Endodermal cell (in vitro differentiated cells): ENCODE measurements at regions not wholly inside any gene's neighbourhood (a gene's known extent, or its start where the extent isn't known, plus 50 kb on each side); places are given as distances from the start of the nearest gene placed in this dataset.

Experiments used
- DNase-seq: peaks from one replicate; pipeline ENCODE4 v3.0.0-alpha.2; 2017
- H3K27ac ChIP-seq: 2 replicates; pipeline ENCODE4 v1.5.1; 2013; ENCODE audit warnings: mild to moderate bottlenecking, low read depth, low read length, moderate library complexity
- H3K27me3 ChIP-seq: 2 replicates; pipeline ENCODE4 v1.6.1; 2013; ENCODE audit warnings: mild to moderate bottlenecking, low read length, moderate library complexity; ENCODE audit not compliant: insufficient read depth, control insufficient read depth, poor library complexity, severe bottlenecking
- H3K36me3 ChIP-seq: 2 replicates; pipeline ENCODE4 v1.7.0; 2013; ENCODE audit warnings: mild to moderate bottlenecking, low read length, moderate library complexity; ENCODE audit not compliant: control insufficient read depth, insufficient read depth
- H3K4me1 ChIP-seq: one replicate; pipeline ENCODE4 v1.7.0; 2013; ENCODE audit warnings: low read length; ENCODE audit not compliant: control insufficient read depth, insufficient read depth
- H3K4me3 ChIP-seq: 2 replicates; pipeline ENCODE4 v1.5.1; 2013; ENCODE audit warnings: mild to moderate bottlenecking, low read length, moderate library complexity
- H3K9ac ChIP-seq: 2 replicates; pipeline ENCODE4 v1.6.1; 2013; ENCODE audit warnings: mild to moderate bottlenecking, low read length, moderate library complexity; ENCODE audit not compliant: poor library complexity, severe bottlenecking; ENCODE audit errors: extremely low read depth
- H3K9me3 ChIP-seq: 2 replicates; pipeline ENCODE4 v1.6.1; 2013; ENCODE audit warnings: mild to moderate bottlenecking, low read length, moderate library complexity; ENCODE audit not compliant: control insufficient read depth
- H3K27ac Mint-ChIP-seq: 2 replicates; pipeline ENCODE4 v1.8.0; 2020; ENCODE audit warnings: mixed read lengths
- H3K27me3 Mint-ChIP-seq: 2 replicates; pipeline ENCODE4 v1.8.0; 2021; ENCODE audit warnings: mild to moderate bottlenecking, mixed read lengths; ENCODE audit not compliant: insufficient read depth
- H3K36me3 Mint-ChIP-seq: 2 replicates; pipeline ENCODE4 v1.8.0; 2020; ENCODE audit warnings: low read depth, mixed read lengths
- H3K4me1 Mint-ChIP-seq: 2 replicates; pipeline ENCODE4 v1.8.0; 2020; ENCODE audit warnings: mixed read lengths
- H3K4me3 Mint-ChIP-seq: 2 replicates; pipeline ENCODE4 v1.8.0; 2020; ENCODE audit warnings: mild to moderate bottlenecking, moderate library complexity, mixed read lengths
- H3K9me3 Mint-ChIP-seq: 2 replicates; pipeline ENCODE4 v1.8.0; 2020; ENCODE audit warnings: mild to moderate bottlenecking, mixed read lengths
- CTCF ChIP-seq: fragments of 200-600 bp; sonication (generic); conservative IDR thresholded peaks from 2 replicates; pipeline ENCODE4 v1.5.0; 2021; ENCODE audit warnings: antibody characterized with exemption, mild to moderate bottlenecking
- WGBS, 2 experiments: methylation state at CpG; one replicate each; pipeline versions ENCODE4 v1.1.5 to v1.1.7; 2013; ENCODE audit warnings: missing lambda C conversion rate in 2 of 2, mixed read lengths in 1 of 2; ENCODE audit not compliant: insufficient coverage in 1 of 2, insufficient read length in 1 of 2; 5-methylcytosine and 5-hydroxymethylcytosine counted together

- 74 to 84% methylated on average over 5 to 8 of the region's 8 CpGs for WGBS, 2 experiments
- Histone ChIP-seq H3K4me3 (no peak overlapping the region), H3K4me1 (no peaks in the 10 kb centered on the region), H3K36me3 (no peaks in the 10 kb centered on the region), H3K9ac (no peak overlapping the region), H3K9me3 (no peaks in the 10 kb centered on the region), H3K27me3 (no peaks in the 10 kb centered on the region), H3K27ac (no peak overlapping the region)
- Mint-ChIP-seq H3K27me3 (peaks cover 3% of the 10 kb centered on the region), H3K4me3 (no peak overlapping the region), H3K4me1 (peaks cover 6% of the 10 kb centered on the region), H3K9me3 (no peaks in the 10 kb centered on the region), H3K27ac (peak overlapping the region; percentile 12), H3K36me3 (no peaks in the 10 kb centered on the region)
- no peak for TF ChIP-seq CTCF
- DNase-seq, result peak; percentile 58
Observed at GRCh38 chr15:68504681-68505170, 72.8 kb upstream of the ITGA11 start.

GRCh38 chr15:68506071-68506470 lies 72.7 kb upstream of the CORO2B start:
- Histone ChIP-seq H3K27me3 (no peaks in the 10 kb centered on the region), H3K4me1 (no peaks in the 10 kb centered on the region), H3K9me3 (no peaks in the 10 kb centered on the region), H3K4me3 (no peak overlapping the region), H3K27ac (no peak overlapping the region), H3K9ac (no peak overlapping the region), H3K36me3 (no peaks in the 10 kb centered on the region)
- no peak for TF ChIP-seq CTCF
- Mint-ChIP-seq H3K36me3 (no peaks in the 10 kb centered on the region), H3K4me1 (peaks cover 6% of the 10 kb centered on the region), H3K27ac (no peak overlapping the region), H3K9me3 (no peaks in the 10 kb centered on the region), H3K4me3 (no peak overlapping the region), H3K27me3 (no peaks in the 10 kb centered on the region)
- no peak for DNase-seq
- WGBS, 2 experiments, result 98% methylated on average over 2 of the region's 2 CpGs; no CpG with 5 or more reads in 1 of the 2 experiments

- Histone ChIP-seq H3K9ac (no peak overlapping the region), H3K27me3 (no peaks in the 10 kb centered on the region), H3K36me3 (no peaks in the 10 kb centered on the region), H3K9me3 (no peaks in the 10 kb centered on the region), H3K4me3 (no peak overlapping the region), H3K27ac (no peak overlapping the region), H3K4me1 (no peaks in the 10 kb centered on the region)
- Mint-ChIP-seq H3K27ac (no peak overlapping the region), H3K9me3 (no peaks in the 10 kb centered on the region), H3K36me3 (no peaks in the 10 kb centered on the region), H3K27me3 (no peaks in the 10 kb centered on the region), H3K4me1 (peaks cover 6% of the 10 kb centered on the region), H3K4me3 (no peak overlapping the region)
- WGBS, 2 experiments, result 88 to 100% methylated on average over 1 to 2 of the region's 2 CpGs
- no peak for DNase-seq
- no peak for TF ChIP-seq CTCF
Observed at GRCh38 chr15:68507447-68507846, 71.3 kb upstream of the CORO2B start.
